ENCODE measurements at regions not wholly inside any gene's neighbourhood (a gene's known extent, or its start where the extent isn't known, plus 50 kb on each side); places are given as distances from the start of the nearest gene placed in this dataset.

GRCh38 chr11:109120341-109120740 is 301.6 kb upstream of the C11orf87 start:
- ChIA-PET POLR2A (interaction anchor here (0.5 kb wide), 1 partner anchor 46 kb away, joined by 3 read pairs; no protein-coding TSS in a partner anchor), CTCF (no interaction called here)
- intact Hi-C loops (cut with micrococcal nuclease) = no loop called here
- no peak for DNase-seq (ENCODE audit: unreplicated experiment)
- Mint-ChIP-seq H3K27me3 (ENCODE audit: insufficient read depth, unreplicated experiment) (no peaks in the 10 kb centered on the region), H3K27ac (ENCODE audit: low read depth, unreplicated experiment) (no peak overlapping the region), H3K36me3 (ENCODE audit: insufficient read depth, unreplicated experiment) (no peaks in the 10 kb centered on the region), H3K4me3 (ENCODE audit: unreplicated experiment) (no peak overlapping the region), H3K4me1 (ENCODE audit: insufficient read depth, unreplicated experiment) (no peaks in the 10 kb centered on the region), H3K9me3 (ENCODE audit: unreplicated experiment) (no peaks in the 10 kb centered on the region)
- TF ChIP-seq CTCF (IDR thresholded peaks at IDR 0.05; ENCODE audit: unreplicated experiment) = no peak
- no TSS peak for BruUV-seq (replicated peaks)

GRCh38 chr11:109121173-109121932 is 300.6 kb upstream of the C11orf87 start:
- H3K36me3 Mint-ChIP-seq (ENCODE audit: insufficient read depth, unreplicated experiment) = no peaks in the 10 kb centered on the region
- CTCF ChIA-PET = interaction anchor here (0.6 to 1.0 kb wide), 2 partner anchors 10 to 306 kb away, joined by 3 read pairs; no protein-coding TSS in a partner anchor
- POLR2A ChIA-PET = interaction anchor here (0.5 kb wide), 1 partner anchor 45 kb away, joined by 3 read pairs; no protein-coding TSS in a partner anchor
- TF ChIP-seq CTCF (IDR thresholded peaks at IDR 0.05; ENCODE audit: unreplicated experiment) = no peak
- no peak for DNase-seq (ENCODE audit: unreplicated experiment)
- no TSS peak for BruUV-seq (replicated peaks)
- intact Hi-C loops (cut with micrococcal nuclease) = no loop called here
- H3K4me1 Mint-ChIP-seq (ENCODE audit: insufficient read depth, unreplicated experiment) = no peaks in the 10 kb centered on the region
- no peaks in the 10 kb centered on the region for H3K9me3 Mint-ChIP-seq (ENCODE audit: unreplicated experiment)
- H3K4me3 Mint-ChIP-seq (ENCODE audit: unreplicated experiment) = no peak overlapping the region
- no peaks in the 10 kb centered on the region for H3K27me3 Mint-ChIP-seq (ENCODE audit: insufficient read depth, unreplicated experiment)
- H3K27ac Mint-ChIP-seq (ENCODE audit: low read depth, unreplicated experiment) = no peak overlapping the region

GRCh38 chr11:109123816-109124787 is 297.9 kb upstream of the C11orf87 start:
- Mint-ChIP-seq H3K4me1 (ENCODE audit: insufficient read depth, unreplicated experiment) (no peaks in the 10 kb centered on the region), H3K27me3 (ENCODE audit: insufficient read depth, unreplicated experiment) (no peaks in the 10 kb centered on the region), H3K27ac (ENCODE audit: low read depth, unreplicated experiment) (no peak overlapping the region), H3K4me3 (ENCODE audit: unreplicated experiment) (no peak overlapping the region), H3K36me3 (ENCODE audit: insufficient read depth, unreplicated experiment) (no peaks in the 10 kb centered on the region), H3K9me3 (ENCODE audit: unreplicated experiment) (no peaks in the 10 kb centered on the region)
- ChIA-PET POLR2A (no interaction called here), CTCF (interaction anchor here (0.6 to 1.2 kb wide), 4 partner anchors 7 to 18 kb away, joined by 3 to 7 read pairs (median 3); no protein-coding TSS in a partner anchor)
- no peak for TF ChIP-seq CTCF (IDR thresholded peaks at IDR 0.05; ENCODE audit: unreplicated experiment)
- intact Hi-C loops (cut with micrococcal nuclease) = no loop called here
- BruUV-seq (replicated peaks) = no TSS peak
- DNase-seq (ENCODE audit: unreplicated experiment) = no peak

GRCh38 chr11:109130910-109131309 is 291.1 kb upstream of the C11orf87 start:
- Mint-ChIP-seq H3K4me3 (ENCODE audit: unreplicated experiment) (no peak overlapping the region), H3K9me3 (ENCODE audit: unreplicated experiment) (no peaks in the 10 kb centered on the region), H3K27ac (ENCODE audit: low read depth, unreplicated experiment) (no peak overlapping the region), H3K4me1 (ENCODE audit: insufficient read depth, unreplicated experiment) (peaks cover 5% of the 10 kb centered on the region), H3K27me3 (ENCODE audit: insufficient read depth, unreplicated experiment) (no peaks in the 10 kb centered on the region), H3K36me3 (ENCODE audit: insufficient read depth, unreplicated experiment) (no peaks in the 10 kb centered on the region)
- POLR2A ChIA-PET = no interaction called here
- no TSS peak for BruUV-seq (replicated peaks)
- intact Hi-C loops (cut with micrococcal nuclease) = no loop called here
- TF ChIP-seq CTCF (IDR thresholded peaks at IDR 0.05; ENCODE audit: unreplicated experiment) = no peak
- DNase-seq (ENCODE audit: unreplicated experiment) = no peak
- CTCF ChIA-PET = interaction anchor here (0.6 kb wide), 2 partner anchors 10 to 808 kb away, joined by 3 read pairs; no protein-coding TSS in a partner anchor
